Inflammatory macrophage treated with lipopolysaccharide for 4 hours (primary cell): ENCODE measurements at regions not wholly inside any gene's neighbourhood (a gene's known extent, or its start where the extent isn't known, plus 50 kb on each side); places are given as distances from the start of the nearest gene placed in this dataset.
"Not testable (repeated sequence)": the region's sequence is repeated elsewhere in the genome, so short reads cannot be mapped to it uniquely, and the experiment has no call there.

Source experiments
- DNase-seq: peaks from one replicate; pipeline ENCODE4 v3.0.0-alpha.2; 2020

DNA sequence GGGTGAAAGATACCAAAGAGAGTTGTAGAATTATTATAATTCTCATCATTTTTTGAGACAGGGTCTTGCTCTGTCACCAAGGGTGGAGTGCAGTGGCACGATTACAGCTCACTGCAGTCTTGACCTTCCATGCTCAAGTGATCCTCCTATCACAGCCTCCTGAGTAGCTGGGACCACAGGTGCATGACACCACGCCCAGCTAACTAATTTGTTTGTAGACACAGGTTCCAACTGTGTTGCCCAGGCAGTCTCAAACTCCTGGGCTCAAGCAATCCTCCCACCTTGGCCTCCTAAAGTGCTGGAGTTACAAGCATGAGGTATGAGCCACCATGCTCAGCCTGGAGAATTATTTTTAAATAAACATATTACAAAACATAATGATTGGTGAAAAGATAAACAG lies 92.8 kb upstream of the MSH6 start:
- no peak for DNase-seq

DNA sequence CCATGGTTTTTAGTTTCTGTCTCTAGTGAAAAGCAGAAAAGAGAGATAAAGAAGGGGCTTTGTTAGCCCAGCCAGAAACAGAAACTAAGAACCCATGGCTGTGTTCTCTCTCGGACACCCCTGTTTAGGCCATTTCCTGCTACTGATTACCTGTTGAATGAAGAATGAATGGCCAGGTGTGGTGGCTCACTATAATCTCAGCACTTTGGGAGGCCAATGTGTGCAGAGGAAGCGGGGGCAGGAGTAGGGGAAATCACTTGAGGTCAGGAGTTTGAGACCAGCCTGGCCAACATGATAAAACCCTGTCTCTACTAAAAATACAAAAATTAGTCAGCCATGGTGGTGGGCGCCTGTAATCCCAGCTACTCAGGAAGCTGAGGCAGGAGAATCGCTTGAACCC lies 93.8 kb upstream of the MSH6 start:
- not testable (repeated sequence) for DNase-seq

DNA sequence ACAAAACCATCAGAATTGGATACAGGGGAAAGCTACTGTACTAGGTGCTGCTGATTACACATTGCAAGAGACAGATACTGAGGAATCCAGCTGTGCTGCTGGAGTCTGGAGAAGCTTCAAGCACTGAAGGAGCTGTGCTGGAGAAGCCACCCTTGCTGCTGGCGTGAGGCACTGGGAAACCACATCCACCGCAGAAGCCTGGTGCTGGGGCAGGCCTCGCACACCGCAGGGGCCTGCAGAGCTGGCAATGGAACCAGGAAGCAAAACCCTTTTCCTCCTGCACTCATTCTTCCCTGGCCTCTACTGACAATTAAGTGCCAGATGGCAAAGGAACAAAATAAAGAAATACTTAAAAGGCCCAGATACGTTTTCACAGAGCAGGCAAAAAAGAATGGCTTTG lies 94.4 kb upstream of the MSH6 start:
- DNase-seq, result no peak

DNA sequence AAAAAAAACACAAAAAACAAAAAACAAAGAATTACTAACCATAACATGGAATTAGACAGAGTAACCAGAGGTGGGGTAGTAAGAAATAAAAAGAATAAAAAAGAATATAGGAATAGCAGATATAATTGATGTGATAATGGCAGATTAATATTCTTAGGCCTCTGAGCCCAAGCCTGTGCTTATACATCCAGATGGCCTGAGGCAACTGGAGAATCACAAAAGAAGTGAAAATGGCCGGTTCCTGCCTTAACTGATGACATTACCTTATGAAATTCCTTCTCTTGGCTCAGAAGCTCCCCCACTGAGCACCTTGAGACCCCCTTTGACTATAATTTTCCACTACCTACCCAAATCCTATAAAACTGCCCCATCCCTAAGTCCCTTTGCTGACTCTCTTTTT lies 95.1 kb upstream of the MSH6 start:
- DNase-seq, result no peak

DNA sequence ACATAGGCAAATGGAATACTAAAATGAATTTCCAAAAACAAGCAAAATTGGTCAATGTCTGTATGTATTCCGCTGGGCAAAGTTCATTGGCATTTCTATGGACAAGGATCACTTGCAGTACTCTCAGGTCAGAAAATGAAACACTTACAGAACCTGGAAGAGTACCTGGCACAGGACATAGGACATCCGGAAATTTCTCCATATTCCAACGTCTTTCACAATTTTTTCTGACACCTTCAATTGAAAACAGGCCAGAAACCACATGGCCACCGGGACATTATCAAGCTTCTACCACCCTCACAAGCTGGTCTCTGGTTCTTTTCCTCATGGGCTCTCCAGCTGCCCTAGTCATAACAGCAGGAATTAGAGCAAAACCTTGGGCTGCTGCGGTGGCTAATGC lies 96.9 kb upstream of the MSH6 start:
- DNase-seq, result no peak

DNA sequence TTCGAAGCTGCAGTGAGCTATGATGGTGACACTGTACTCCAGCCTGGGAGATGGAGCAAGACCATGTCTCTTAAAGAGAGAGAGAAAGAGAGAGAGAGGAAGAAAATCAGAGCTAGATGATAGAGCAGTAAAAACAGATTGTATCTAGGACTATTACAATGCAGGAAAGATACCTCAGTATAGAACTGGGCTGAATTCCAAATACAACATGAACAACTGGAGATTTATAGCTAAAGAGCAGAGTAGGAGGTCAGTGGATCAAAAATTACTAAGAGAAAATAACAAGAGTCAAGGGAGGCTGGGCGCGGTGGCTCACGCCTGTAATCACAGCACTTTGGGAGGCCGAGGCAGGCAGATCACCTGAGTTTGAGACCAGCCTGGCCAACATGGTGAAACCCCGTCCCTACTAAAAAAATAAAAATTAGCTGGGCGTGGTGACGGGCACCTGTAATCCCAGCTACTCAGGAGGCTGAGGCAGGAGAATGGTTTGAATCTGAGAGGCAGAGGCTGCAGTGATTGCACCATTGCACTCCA lies 100.7 kb upstream of the MSH6 start:
- no peak for DNase-seq

DNA sequence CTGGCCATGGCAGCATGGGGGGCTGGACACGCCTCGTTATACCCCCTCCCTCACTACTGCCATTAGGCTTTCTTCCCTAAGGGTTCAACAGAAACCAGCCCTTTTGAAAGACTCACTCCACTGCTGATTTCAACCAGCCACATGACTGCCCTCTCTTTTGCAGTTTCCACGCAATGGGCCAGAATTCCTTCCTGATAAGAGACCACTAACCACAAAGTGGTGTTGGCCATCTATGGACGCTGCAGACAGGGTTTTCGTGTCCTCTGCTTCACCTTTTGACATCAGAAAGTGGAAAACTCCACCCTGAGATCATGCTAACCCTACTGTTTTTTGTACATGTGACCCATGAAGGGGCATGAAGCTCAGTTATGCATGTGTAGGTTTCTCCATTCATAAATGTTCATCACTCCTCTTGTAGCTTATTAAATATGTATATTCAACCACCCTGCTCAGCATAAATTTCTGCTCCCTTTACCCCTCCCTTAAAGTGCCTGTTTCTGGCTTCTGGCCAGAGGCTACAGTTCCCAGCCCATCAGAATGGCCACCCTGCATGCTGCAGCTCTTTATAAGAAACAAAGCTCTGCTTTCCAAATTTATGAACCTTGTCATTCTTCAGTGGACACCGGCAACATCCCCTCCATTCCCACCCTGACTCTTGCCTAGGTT lies 105.6 kb upstream of the KCNK12 start:
- no peak for DNase-seq

DNA sequence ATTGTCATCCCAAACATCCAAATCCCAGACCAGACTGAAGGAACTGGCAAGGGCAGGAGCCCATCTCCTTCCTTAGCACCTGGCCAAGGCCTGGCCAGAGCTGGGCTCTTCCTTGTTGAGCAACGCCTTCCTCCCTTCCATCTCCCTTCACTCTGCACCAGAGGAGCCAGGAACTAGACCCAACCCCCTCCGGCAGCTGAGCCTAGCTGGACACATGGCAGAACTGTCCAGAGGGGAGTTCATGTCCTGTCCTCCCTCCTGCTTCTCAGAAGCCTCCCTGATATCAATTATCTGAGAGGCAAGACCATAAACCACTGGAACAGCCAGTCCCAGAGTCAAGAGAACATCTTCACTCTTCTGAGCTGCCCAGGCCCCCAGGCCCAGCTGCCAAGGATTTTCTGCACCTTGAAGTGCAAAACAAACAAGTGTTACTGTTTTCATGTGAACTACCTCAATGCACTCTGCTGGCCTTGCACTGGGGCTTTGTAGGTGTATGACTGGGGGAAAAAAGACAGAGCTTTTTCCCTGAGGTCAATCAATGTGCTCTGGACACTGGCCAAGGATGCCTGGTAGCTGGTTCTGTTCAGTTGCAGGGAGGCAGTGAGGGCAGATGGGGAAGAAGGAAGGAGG lies 104.5 kb upstream of the KCNK12 start:
- DNase-seq, result no peak

DNA sequence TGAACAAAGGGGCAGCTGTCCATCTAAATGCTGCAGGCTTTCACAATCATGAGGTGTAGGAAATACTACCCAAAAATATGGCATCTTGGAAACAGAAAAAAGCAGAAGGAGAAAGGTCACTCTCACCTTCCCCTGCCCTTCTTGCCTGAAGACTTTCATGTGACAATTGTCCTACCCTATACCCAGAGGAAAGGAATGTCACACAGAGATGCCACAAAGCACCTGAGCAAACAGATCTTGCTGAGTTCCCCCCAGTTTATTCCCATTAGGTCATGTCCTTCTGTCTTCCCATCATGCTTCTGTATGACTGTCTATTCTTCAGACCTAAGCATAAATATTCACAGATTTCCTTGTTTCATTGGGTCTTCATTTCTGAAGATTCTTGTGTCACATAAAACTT lies 95.5 kb upstream of the KCNK12 start:
- DNase-seq, result no peak

DNA sequence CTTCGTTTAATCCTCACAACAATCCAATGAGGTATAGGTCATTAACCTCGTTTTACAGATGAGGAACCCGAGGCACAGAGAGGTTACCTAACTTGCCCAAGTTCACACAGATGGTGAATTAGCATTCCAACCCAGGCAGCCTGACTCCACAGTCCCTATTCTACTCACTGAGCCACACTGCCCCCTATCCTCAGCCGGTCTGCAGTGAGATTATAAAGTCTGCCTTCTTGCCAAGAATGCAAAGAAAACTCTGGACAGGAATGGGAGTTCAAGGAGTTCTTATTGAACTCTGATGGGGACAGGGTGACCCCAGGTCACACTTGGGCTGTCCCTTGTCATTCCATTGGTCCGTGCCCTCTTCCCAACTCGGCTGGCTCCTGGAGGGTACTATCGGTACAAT lies 94.0 kb upstream of the KCNK12 start:
- DNase-seq, result no peak

DNA sequence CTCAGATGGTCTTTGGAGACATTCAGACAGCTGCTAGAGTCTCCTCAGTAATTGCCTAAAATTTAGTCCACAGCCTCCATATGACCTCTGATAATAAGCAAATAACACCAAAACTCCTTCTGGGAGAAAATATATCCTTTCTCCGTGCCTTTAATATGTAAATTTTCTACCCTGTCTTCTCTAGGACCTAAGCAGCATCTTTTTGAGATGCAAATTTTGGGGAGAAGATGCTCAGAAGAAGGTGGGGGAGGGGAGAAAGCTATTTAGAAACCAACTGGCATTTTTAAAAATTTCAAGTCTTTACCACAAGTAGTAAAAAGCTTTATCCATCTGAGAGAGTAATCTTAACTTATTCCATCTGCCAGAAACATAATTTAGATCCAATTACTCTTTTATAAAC lies 91.8 kb upstream of the KCNK12 start:
- DNase-seq, result no peak

DNA sequence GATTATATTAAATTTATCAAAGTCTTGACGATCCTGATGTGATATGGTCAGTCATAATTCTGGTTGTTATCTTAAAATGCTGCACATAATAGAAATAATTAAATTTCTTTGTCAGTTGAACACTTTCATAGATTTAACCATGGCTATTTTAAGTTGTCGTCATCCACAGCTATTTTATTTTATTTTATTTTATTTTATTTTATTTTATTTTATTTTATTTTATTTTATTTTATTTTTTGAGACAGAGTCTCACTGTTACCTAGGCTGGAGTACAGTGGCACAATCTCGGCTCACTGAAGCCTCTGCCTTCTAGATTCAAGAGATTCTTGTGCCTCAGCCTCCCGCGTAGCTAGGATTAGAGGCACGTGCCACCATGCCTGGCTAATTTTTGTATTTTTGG lies 90.5 kb upstream of the KCNK12 start:
- DNase-seq, result no peak

DNA sequence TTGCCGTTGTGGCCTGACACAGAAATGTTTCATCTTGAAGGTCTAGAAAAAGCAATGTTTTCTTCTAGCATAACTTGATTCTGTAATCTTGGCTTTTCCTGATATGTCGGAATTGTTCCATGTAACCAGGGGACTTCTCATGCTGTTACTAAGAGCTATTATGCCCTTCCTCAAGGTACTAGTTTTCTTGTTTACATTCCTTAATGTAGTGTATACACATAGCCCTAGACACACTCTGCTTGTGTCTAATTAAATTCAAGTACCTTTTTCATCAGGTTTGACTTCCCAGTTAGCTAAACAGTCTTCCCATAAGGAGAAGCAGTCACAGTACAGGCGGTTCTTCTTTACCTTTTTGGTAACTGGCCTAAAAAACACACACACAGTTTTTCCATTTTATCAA lies 89.4 kb upstream of the KCNK12 start:
- no peak for DNase-seq

DNA sequence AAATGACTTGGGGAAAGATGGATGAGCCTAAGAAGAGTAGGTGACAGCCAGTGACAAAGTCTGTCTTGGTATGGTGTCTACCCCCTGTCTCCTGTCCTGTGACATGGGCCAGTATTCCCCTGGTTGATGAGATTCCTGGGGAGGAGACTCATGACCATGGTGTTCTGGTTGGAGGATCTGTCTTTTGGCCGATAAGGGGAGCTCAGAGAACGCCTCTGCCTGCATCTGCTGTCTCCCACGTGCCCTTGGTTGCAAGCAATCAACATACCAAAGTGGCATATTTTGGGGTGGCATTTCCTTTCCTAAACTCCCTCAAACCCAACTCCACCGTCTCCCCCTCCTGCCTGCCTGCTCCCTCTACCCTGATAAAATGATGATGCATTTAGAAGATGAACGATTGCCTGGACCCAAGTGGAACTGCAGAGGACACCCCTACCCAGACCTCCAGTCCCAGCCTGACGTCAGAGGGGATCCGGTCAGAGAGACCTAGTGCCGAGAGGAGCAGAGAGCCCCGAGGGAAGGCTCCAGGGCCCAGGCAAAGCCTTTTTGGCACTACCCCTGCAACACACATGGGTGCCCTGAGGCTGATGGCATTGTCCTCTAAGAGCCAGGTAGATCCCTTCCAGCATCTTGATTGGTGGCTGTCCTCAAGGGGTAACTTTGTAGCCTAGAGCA lies 88.0 kb upstream of the KCNK12 start:
- DNase-seq, result no peak

DNA sequence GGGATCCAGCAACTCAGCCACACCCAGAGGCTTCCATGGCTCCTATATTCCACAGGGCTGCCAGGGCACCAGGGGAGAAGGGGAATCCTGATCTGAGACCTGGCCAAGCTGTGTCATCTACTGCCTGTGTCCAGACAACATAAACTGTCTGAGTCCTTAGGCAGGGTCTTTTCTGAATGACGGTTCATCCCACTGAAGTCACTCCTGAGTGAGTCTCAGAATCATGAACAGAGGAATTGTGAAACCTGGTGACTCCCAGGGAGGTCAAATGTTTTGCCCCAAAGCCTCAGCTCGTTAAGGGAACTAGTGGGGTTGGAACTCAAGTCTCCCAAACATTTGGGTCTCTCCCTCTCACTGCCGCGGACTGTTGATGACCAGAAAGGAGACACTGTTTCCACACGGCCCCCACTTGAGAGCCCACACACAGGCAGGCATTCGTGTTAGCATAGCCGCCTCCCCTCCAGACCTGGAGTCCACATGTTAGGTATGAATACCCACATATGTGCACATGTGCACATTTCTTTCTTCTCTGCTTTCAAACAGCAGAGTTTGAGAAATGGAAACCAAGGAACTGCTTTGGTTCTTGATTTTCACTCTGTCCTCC lies 87.2 kb upstream of the KCNK12 start:
- DNase-seq, result no peak

DNA sequence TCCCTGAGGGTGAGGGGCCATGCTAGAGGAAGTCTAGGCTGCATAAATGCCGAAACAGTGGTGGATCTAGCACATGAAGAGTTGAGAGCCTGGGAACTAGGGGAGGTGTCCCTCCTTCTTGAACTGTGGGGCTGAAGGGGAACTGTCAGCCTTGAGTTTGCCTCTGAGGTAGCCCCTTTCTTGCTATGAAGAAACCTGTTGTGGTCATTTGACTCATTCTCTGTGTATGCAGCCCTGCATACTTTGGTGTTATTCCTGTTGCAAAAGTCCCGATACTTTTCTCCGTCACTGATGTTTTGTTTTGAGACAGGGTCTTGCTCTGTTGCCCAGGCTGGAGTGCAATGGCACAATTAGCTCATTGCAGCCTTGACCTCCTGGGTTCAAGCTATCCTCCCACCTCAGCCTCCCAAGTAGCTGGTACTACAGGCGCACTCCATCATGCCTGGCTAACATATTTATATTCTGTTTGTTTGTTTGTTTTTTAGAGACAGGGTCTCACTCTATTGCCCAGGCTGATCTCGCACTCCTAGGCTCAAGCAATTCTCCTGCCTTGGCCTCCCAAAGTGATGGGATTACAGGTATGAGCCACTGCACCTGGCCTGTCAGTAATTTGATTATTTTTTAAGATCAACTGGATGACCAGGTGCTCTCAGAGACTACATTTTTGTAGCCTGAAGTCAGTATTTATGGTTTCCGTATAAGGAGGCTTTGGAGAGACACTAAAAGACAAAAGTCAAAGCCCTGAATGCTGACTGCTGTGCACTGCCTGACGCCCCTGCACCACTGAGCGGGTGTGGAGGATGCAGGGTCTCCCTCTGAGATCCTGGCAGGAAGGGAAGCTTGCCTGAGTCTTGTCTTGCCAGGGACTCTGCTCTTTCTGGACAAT lies 86.2 kb upstream of the KCNK12 start:
- DNase-seq, result no peak

DNA sequence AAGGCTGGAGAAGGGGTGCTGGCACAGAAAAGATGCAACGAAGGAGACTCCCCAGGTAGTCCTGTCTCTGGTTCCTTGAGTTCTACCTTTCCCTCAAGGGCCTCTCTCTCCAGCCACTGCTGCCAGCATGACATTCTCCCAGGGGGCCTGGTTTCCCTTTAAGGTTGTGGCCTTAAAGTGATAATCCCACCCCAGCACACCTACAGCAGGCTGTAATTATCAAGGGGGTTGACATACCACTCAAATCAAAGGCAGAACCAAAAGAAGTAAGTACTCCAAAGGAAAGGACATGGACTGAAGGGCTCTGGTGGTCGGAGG lies 84.7 kb upstream of the KCNK12 start:
- DNase-seq, result no peak

DNA sequence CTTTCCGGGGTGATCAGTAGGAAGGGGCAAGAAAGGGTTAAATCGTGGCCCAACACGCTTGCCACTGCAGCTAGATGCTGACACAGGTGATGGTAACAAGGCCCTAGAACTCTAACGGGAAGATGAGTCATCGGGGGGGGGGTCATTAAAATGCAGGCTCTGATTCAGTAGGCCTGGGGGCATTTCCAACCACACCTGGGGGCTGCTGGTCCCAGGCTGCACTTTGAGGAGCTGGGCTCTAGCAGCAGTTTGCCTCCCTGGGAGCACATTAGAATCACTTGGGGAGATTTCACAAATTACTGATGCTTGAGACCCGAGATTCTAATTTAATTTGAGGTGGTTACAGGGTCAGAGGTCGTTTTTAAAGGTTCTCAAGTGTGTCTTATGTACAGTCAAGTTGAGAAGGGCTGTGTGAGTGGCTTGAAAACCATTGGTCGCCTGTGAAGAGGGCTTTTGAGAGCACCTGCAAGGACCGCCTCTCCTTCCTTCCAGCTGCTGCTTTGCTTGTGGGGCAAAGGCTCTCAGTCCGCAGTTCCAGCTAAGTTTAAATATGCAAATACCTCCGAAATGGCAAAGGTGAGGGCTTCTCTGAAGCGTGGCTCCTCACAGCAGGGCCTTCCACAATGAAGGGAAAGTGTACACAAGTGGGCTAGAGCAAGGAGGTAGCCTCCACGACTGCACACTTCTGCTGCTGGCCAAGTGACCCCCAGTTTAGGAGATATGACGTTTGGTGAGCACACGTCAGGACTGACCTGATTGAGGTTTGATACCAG lies 84.2 kb upstream of the KCNK12 start:
- DNase-seq, result no peak

DNA sequence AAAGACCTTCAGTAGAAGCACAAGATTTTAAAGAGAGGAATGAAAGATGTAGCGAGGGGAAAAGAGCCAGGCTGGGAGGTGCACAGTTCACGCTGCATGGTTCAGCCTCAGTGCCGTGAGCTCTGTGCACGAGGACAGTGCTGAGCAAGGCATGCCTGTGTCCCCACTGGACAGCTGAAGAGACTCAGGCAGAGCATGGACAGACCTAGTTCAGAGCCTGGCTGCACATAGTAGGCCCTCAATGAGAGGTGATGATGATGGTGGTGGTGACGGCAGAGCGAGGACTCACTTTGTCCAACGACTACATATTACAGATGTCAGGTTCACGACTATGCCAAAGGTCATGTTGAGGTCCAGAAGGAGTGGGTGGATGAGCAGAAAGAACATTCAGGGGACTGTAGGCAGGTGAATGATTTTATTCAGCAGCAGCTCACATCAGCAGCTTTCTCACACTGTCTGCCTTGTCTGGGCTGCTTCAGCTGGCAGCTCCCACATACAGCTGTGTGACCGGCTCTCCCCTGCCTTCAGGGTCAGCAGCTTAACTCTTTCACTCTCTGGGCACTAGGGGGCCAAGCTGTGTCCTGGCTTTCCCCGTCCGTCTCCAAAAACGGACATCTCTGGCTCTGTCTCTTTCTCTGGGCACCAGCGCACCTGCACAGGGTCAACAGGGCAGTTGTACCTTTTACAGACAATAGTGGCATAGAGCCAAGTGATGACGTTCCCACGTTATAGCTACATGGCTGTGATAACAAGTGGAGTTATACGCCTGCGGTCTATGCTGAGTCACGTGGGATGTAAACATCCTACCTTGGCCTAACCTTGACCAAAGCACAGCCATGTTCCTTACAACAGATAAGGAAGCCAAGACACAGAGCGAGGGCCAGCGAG lies 83.4 kb upstream of the KCNK12 start:
- DNase-seq, result no peak

DNA sequence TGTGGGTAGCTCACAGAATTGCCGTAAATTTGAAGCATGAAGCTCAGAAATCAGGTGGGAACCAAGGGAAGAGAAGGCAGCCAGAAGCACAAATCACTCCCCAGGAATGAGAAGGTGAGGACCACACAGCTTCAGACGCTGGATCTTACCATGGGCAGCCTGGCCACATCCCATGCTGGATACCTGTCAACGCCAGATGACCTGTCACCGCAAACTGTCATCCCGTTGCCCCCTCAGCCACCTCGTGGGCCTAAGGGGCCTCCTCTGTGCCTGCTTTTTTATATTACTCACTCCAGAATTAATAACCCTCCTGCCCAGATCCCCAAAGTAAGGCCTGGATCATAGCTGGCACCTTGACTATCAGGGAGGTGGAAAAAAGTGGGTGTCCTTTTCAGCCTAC lies 82.3 kb upstream of the KCNK12 start:
- DNase-seq, result no peak

DNA sequence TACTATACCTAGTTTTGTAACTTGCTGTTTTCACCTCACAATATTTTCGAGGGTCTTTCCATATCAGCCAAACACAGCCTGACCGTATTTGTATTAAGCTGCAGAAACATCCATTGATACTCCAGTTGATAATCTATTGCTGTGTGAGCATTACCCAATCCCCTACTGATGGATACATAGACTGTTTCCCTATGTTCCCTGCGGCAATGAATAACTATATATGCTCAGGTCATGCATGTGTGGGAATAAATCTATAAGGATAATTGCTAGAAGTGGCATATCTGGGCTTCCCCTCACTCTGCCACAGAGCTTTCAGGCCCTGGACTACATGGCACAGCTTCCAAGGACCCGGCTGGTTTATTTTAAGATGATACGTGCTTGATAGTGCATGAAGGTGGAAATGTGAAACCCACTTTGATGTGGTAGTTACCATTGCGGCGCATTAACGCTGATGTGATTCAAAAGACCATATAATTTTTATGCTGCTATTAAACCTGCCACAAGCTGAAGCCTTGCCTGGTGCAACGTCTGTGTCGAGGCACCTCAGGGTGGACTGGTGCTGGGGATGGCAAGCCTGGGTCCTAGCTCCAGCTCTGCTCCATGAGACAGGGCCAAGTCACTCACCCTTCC lies 81.4 kb upstream of the KCNK12 start:
- DNase-seq, result no peak
